ENCODE measurements at regions not wholly inside any gene's neighbourhood (a gene's known extent, or its start where the extent isn't known, plus 50 kb on each side); places are given as distances from the start of the nearest gene placed in this dataset.

DNA sequence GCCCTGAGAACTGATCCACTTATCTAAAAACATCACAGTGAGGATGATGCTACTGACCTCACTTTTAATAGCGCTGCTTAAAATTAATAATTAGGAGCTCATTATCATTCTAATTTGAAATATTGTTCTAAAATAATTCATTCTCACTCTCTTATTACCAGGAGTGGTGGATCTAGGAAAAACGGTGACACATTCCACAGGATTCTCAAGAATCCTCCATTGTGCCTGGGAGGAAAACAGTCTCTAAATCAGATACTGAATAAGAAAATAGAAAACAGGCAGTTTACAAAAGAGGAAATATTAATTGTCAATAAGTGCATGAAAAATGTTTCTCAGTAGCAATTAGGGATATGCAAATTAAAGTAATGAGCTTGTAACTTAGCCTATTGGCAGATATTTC lies 187.4 kb downstream of the TENT5A start:
- TF ChIP-seq, protein P1, sequence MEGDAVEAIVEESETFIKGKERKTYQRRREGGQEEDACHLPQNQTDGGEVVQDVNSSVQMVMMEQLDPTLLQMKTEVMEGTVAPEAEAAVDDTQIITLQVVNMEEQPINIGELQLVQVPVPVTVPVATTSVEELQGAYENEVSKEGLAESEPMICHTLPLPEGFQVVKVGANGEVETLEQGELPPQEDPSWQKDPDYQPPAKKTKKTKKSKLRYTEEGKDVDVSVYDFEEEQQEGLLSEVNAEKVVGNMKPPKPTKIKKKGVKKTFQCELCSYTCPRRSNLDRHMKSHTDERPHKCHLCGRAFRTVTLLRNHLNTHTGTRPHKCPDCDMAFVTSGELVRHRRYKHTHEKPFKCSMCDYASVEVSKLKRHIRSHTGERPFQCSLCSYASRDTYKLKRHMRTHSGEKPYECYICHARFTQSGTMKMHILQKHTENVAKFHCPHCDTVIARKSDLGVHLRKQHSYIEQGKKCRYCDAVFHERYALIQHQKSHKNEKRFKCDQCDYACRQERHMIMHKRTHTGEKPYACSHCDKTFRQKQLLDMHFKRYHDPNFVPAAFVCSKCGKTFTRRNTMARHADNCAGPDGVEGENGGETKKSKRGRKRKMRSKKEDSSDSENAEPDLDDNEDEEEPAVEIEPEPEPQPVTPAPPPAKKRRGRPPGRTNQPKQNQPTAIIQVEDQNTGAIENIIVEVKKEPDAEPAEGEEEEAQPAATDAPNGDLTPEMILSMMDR (conservative IDR thresholded peaks at IDR 0.05 in 1 of 2, IDR thresholded peaks at IDR 0.05 in 1 of 2; ENCODE audit: extremely low read depth in 1 of 2, insufficient read depth in 1 of 2, low read depth in 1 of 2, low read length in 2 of 2), result no peak
- TF ChIP-seq EZH2 (IDR thresholded peaks at IDR 0.05; ENCODE audit: borderline replicate concordance, low read length), result no peak
